Natural killer cell (primary cell): ENCODE measurements at regions not wholly inside any gene's neighbourhood (a gene's known extent, or its start where the extent isn't known, plus 50 kb on each side); places are given as distances from the start of the nearest gene placed in this dataset.

ENCODE experiments used
- ATAC-seq, 3 donors: fragments of 150-1000 bp in 2 of 3; fragments of 200-7000 bp in 1 of 3; cut with Tn5 transposase; 1 replicate in 1 of 3; 2 replicates in 2 of 3; pipeline ENCODE4 v1.10.0; 2021; ENCODE audit warnings: mild to moderate bottlenecking in 2 of 3, moderate library complexity in 2 of 3
- DNase-seq, 2 donors: peaks; one replicate each; pipeline versions ENCODE4 v3.0.0 to v3.0.0-alpha.2; 2013 to 2021; ENCODE audit warnings: mixed read lengths in 1 of 2
- H3K27ac ChIP-seq: one replicate; pipeline ENCODE4 v1.5.1; 2013; ENCODE audit warnings: mild to moderate bottlenecking, low read length
- H3K27me3 ChIP-seq: one replicate; pipeline ENCODE4 v1.6.1; 2013; ENCODE audit warnings: low read length; ENCODE audit not compliant: control insufficient read depth, insufficient read depth
- H3K36me3 ChIP-seq: one replicate; pipeline ENCODE4 v1.6.1; 2013; ENCODE audit warnings: low read length; ENCODE audit not compliant: control insufficient read depth, insufficient read depth
- H3K4me1 ChIP-seq: one replicate; pipeline ENCODE4 v1.6.1; 2013; ENCODE audit warnings: low read length; ENCODE audit not compliant: control insufficient read depth, insufficient read depth
- H3K4me3 ChIP-seq: one replicate; pipeline ENCODE4 v1.5.1; 2013; ENCODE audit warnings: low read length
- H3K9me3 ChIP-seq: one replicate; pipeline ENCODE4 v1.6.1; 2013; ENCODE audit warnings: low read length; ENCODE audit not compliant: control insufficient read depth, insufficient read depth
- H3K27ac Mint-ChIP-seq, 2 donors: one replicate each; pipeline ENCODE4 v1.8.0; 2022; ENCODE audit warnings: mild to moderate bottlenecking in 2 of 2, mixed read lengths in 2 of 2, moderate library complexity in 1 of 2
- H3K27me3 Mint-ChIP-seq, 2 donors: one replicate each; pipeline ENCODE4 v1.8.0; 2022; ENCODE audit warnings: low read depth in 2 of 2, mixed read lengths in 2 of 2
- H3K36me3 Mint-ChIP-seq: one replicate; pipeline ENCODE4 v1.8.0; 2022; ENCODE audit warnings: mixed read lengths
- H3K4me1 Mint-ChIP-seq, 2 donors: one replicate each; pipeline ENCODE4 v1.8.0; 2022; ENCODE audit warnings: mixed read lengths in 2 of 2
- H3K4me3 Mint-ChIP-seq: one replicate; pipeline ENCODE4 v1.8.0; 2022; ENCODE audit warnings: mild to moderate bottlenecking, moderate library complexity, mixed read lengths
- H3K9me3 Mint-ChIP-seq, 2 donors: one replicate each; pipeline ENCODE4 v1.8.0; 2022; ENCODE audit warnings: mixed read lengths in 2 of 2
- CTCF ChIP-seq: fragments of 200-600 bp; IDR thresholded peaks from one replicate; pipeline ENCODE4 v1.8.0; 2022; ENCODE audit warnings: antibody characterized with exemption
- WGBS: methylation state at CpG from one replicate; pipeline ENCODE4 v1.1.7; 2013; ENCODE audit warnings: missing lambda C conversion rate; ENCODE audit not compliant: insufficient coverage; 5-methylcytosine and 5-hydroxymethylcytosine counted together
- intact Hi-C: fragments of 100-400 bp; cut with micrococcal nuclease; formaldehyde crosslinking; loops from one replicate; pipeline ENCODE4 v1.14.2; 2022

GRCh38 chr5:144971108-144971850 lies 800.6 kb downstream of the KCTD16 start:
- no peak overlapping the region for H3K27ac Mint-ChIP-seq
- no peaks in the 10 kb centered on the region for H3K4me1 Mint-ChIP-seq
- Histone ChIP-seq H3K9me3 (peaks cover 4% of the 10 kb centered on the region), H3K4me3 (no peak overlapping the region), H3K27me3 (no peaks in the 10 kb centered on the region), H3K36me3 (no peaks in the 10 kb centered on the region), H3K4me1 (no peaks in the 10 kb centered on the region), H3K27ac (no peak overlapping the region)
- TF ChIP-seq CTCF, result no peak
- peaks cover 9% of the 10 kb centered on the region for H3K36me3 Mint-ChIP-seq
- intact Hi-C loops, result no loop called here
- no peaks in the 10 kb centered on the region for H3K27me3 Mint-ChIP-seq
- H3K9me3 Mint-ChIP-seq, result peaks cover 20 to 21% of the 10 kb centered on the region in 2 donors
- 81% methylated on average over 5 of the region's 6 CpGs for whole genome bisulfite sequencing
- DNase-seq (no peak), ATAC-seq (no peak)
- no peak overlapping the region for H3K4me3 Mint-ChIP-seq

- Mint-ChIP-seq H3K9me3 (peaks cover 21 to 24% of the 10 kb centered on the region in 2 donors), H3K4me3 (no peak overlapping the region), H3K27me3 (no peaks in the 10 kb centered on the region), H3K4me1 (no peaks in the 10 kb centered on the region), H3K27ac (no peak overlapping the region), H3K36me3 (no peaks in the 10 kb centered on the region)
- no peak for ATAC-seq
- TF ChIP-seq CTCF, result no peak
- DNase-seq, result no peak
- H3K27me3 ChIP-seq, result no peaks in the 10 kb centered on the region
- no peaks in the 10 kb centered on the region for H3K36me3 ChIP-seq
- no peak overlapping the region for H3K4me3 ChIP-seq
- intact Hi-C loops, result no loop called here
- no peaks in the 10 kb centered on the region for H3K4me1 ChIP-seq
- peaks cover 2% of the 10 kb centered on the region for H3K9me3 ChIP-seq
- H3K27ac ChIP-seq, result no peak overlapping the region
Measured at GRCh38 chr5:144960296-144960695, 789.6 kb downstream of the KCTD16 start.

- Mint-ChIP-seq H3K4me3 (no peak overlapping the region), H3K27me3 (no peaks in the 10 kb centered on the region), H3K4me1 (no peaks in the 10 kb centered on the region), H3K27ac (no peak overlapping the region), H3K36me3 (no peaks in the 10 kb centered on the region), H3K9me3 (peaks cover 14 to 16% of the 10 kb centered on the region in 2 donors)
- Histone ChIP-seq H3K27me3 (no peaks in the 10 kb centered on the region), H3K9me3 (no peaks in the 10 kb centered on the region), H3K36me3 (no peaks in the 10 kb centered on the region), H3K4me3 (no peak overlapping the region), H3K4me1 (no peaks in the 10 kb centered on the region), H3K27ac (no peak overlapping the region)
- intact Hi-C loops, result no loop called here
- TF ChIP-seq CTCF, result no peak
- no peak for ATAC-seq
- WGBS, result no CpG with 5 or more reads among the region's 1 CpG
- no peak for DNase-seq
Measured at GRCh38 chr5:144958002-144958401, 787.3 kb downstream of the KCTD16 start.

- no peak overlapping the region for H3K4me3 ChIP-seq
- H3K4me1 Mint-ChIP-seq, result no peaks in the 10 kb centered on the region
- ATAC-seq (no peak), DNase-seq (no peak)
- no peaks in the 10 kb centered on the region for H3K9me3 ChIP-seq
- no peaks in the 10 kb centered on the region for H3K36me3 Mint-ChIP-seq
- H3K9me3 Mint-ChIP-seq, result peaks cover 3 to 10% of the 10 kb centered on the region in 2 donors
- WGBS, result 89% methylated on average over 2 of the region's 2 CpGs
- H3K4me1 ChIP-seq, result no peaks in the 10 kb centered on the region
- no peak overlapping the region for H3K27ac ChIP-seq
- H3K27me3 Mint-ChIP-seq, result no peaks in the 10 kb centered on the region
- no peak for TF ChIP-seq CTCF
- no peaks in the 10 kb centered on the region for H3K36me3 ChIP-seq
- intact Hi-C loops, result no loop called here
- no peak overlapping the region for H3K4me3 Mint-ChIP-seq
- H3K27ac Mint-ChIP-seq, result no peak overlapping the region
- H3K27me3 ChIP-seq, result no peaks in the 10 kb centered on the region
Measured at GRCh38 chr5:144950996-144951395, 780.3 kb downstream of the KCTD16 start.
